ENCODE measurements at regions not wholly inside any gene's neighbourhood (a gene's known extent, or its start where the extent isn't known, plus 50 kb on each side); places are given as distances from the start of the nearest gene placed in this dataset.

GRCh38 chr16:11407047-11407982 lies 62.1 kb downstream of the RMI2 start:
- TF ChIP-seq RAD21 (IDR thresholded peaks at IDR 0.05; ENCODE audit: low read depth) (peak; percentile 91), USF1 (IDR thresholded peaks at IDR 0.05) (no peak)

GRCh38 chr16:11408216-11408615 lies 63.0 kb downstream of the RMI2 start:
- TF ChIP-seq CEBPB (IDR thresholded peaks at IDR 0.05) (no peak), RAD21 (IDR thresholded peaks at IDR 0.05; ENCODE audit: low read depth) (no peak), CREB1 (IDR thresholded peaks at IDR 0.05; ENCODE audit: low read depth) (no peak), ZBTB7A (IDR thresholded peaks at IDR 0.05; ENCODE audit: low read depth) (no peak), MAX (IDR thresholded peaks at IDR 0.05) (no peak), TCF12 (IDR thresholded peaks at IDR 0.05; ENCODE audit: low read depth) (no peak), TAF1 (IDR thresholded peaks at IDR 0.05; ENCODE audit: low read depth) (no peak), EGR1 (IDR thresholded peaks at IDR 0.05) (no peak), NFIC (IDR thresholded peaks at IDR 0.05) (no peak), TEAD4 (IDR thresholded peaks at IDR 0.05) (no peak), REST (IDR thresholded peaks at IDR 0.05; ENCODE audit: low read depth) (no peak), EP300 (IDR thresholded peaks at IDR 0.05; ENCODE audit: borderline replicate concordance) (no peak), FOXM1 (IDR thresholded peaks at IDR 0.05; ENCODE audit: borderline replicate concordance, low read depth) (no peak), YY1 (IDR thresholded peaks at IDR 0.05; ENCODE audit: low read depth) (no peak), USF1 (IDR thresholded peaks at IDR 0.05) (no peak)

- TF ChIP-seq EGR1 (IDR thresholded peaks at IDR 0.05) = no peak
- TF ChIP-seq FOXM1 (IDR thresholded peaks at IDR 0.05; ENCODE audit: borderline replicate concordance, low read depth) = no peak
- no peak for TF ChIP-seq TEAD4 (IDR thresholded peaks at IDR 0.05)
- no peak for TF ChIP-seq MAX (IDR thresholded peaks at IDR 0.05)
- no peak for TF ChIP-seq ZBTB7A (IDR thresholded peaks at IDR 0.05; ENCODE audit: low read depth)
- no peak for TF ChIP-seq TAF1 (IDR thresholded peaks at IDR 0.05; ENCODE audit: low read depth)
Measured at GRCh38 chr16:11409398-11409797, 64.1 kb downstream of the RMI2 start.

GRCh38 chr16:11410376-11411058 lies 65.3 kb downstream of the RMI2 start:
- no peak for TF ChIP-seq FOXM1 (IDR thresholded peaks at IDR 0.05; ENCODE audit: borderline replicate concordance, low read depth)
- TF ChIP-seq REST (IDR thresholded peaks at IDR 0.05; ENCODE audit: low read depth) = no peak
- peak; percentile 11; the same call in 1 of the 2 replicates for TF ChIP-seq EP300 (IDR thresholded peaks at IDR 0.05; ENCODE audit: borderline replicate concordance)
- no peak for TF ChIP-seq TCF12 (IDR thresholded peaks at IDR 0.05; ENCODE audit: low read depth)
- TF ChIP-seq TEAD4 (IDR thresholded peaks at IDR 0.05) = no peak
- no peak for TF ChIP-seq EGR1 (IDR thresholded peaks at IDR 0.05)
- TF ChIP-seq ZBTB7A (IDR thresholded peaks at IDR 0.05; ENCODE audit: low read depth) = no peak
- no peak for TF ChIP-seq CEBPB (IDR thresholded peaks at IDR 0.05)
- TF ChIP-seq TAF1 (IDR thresholded peaks at IDR 0.05; ENCODE audit: low read depth) = no peak
- no peak for TF ChIP-seq MAX (IDR thresholded peaks at IDR 0.05)
- TF ChIP-seq RAD21 (IDR thresholded peaks at IDR 0.05; ENCODE audit: low read depth) = no peak; the same call in 1 of the 2 replicates
- TF ChIP-seq USF1 (IDR thresholded peaks at IDR 0.05) = no peak
- TF ChIP-seq YY1 (IDR thresholded peaks at IDR 0.05; ENCODE audit: low read depth) = no peak
- TF ChIP-seq NFIC (IDR thresholded peaks at IDR 0.05) = peak; percentile 77
- no peak for TF ChIP-seq CREB1 (IDR thresholded peaks at IDR 0.05; ENCODE audit: low read depth)
